ENCODE measurements at regions not wholly inside any gene's neighbourhood (a gene's known extent, or its start where the extent isn't known, plus 50 kb on each side); places are given as distances from the start of the nearest gene placed in this dataset.

GRCh38 chr13:108572782-108573211 is 56.6 kb upstream of the MYO16 start (continued):
- TF ChIP-seq ZNF778 (CRISPR knock-in tag; IDR thresholded peaks at IDR 0.05), result no peak
- no peak for TF ChIP-seq FOXK1 (CRISPR knock-in tag; IDR thresholded peaks at IDR 0.05; ENCODE audit: borderline replicate concordance)
- no peak for TF ChIP-seq STAG1 (CRISPR knock-in tag; IDR thresholded peaks at IDR 0.05; ENCODE audit: borderline replicate concordance)
- TF ChIP-seq TEAD4 (IDR thresholded peaks at IDR 0.05; ENCODE audit: low read length), result peak; percentile 87
- no peak for TF ChIP-seq TEAD4 (CRISPR knock-in tag; IDR thresholded peaks at IDR 0.05; ENCODE audit: borderline replicate concordance)
- peak; percentile 78 for TF ChIP-seq NFE2 (IDR thresholded peaks at IDR 0.05; ENCODE audit: low read depth)
- TF ChIP-seq ZBTB40 (IDR thresholded peaks at IDR 0.05), result no peak
- TF ChIP-seq ZBTB40 (CRISPR knock-in tag; IDR thresholded peaks at IDR 0.05), result no peak
- peak; percentile 31; the same call in 1 of the 2 replicates for TF ChIP-seq CREB1 (IDR thresholded peaks at IDR 0.05)
- TF ChIP-seq CREB1 (CRISPR knock-in tag; IDR thresholded peaks at IDR 0.05), result no peak
- no peak for TF ChIP-seq MTA1 (IDR thresholded peaks at IDR 0.05; ENCODE audit: borderline replicate concordance)

Measured in K562 (cell line).